Endothelial cell of umbilical vein (primary cell): ENCODE measurements at regions not wholly inside any gene's neighbourhood (a gene's known extent, or its start where the extent isn't known, plus 50 kb on each side); places are given as distances from the start of the nearest gene placed in this dataset.

Experiments
- BruUV-seq: library from RNA; stranded (reverse); fragments of 400-500 nt; replicated peaks from 2 replicates; lab custom pipeline; 2021; lab: Mats Ljungman, UMichigan
- CTCF ChIA-PET: fragments of 300-600, 350-600 bp; sonication (Branson Sonifier 250); formaldehyde crosslinking; loops from one replicate; lab custom pipeline; 2021; ENCODE audit warnings: antibody characterized with exemption, inconsistent platforms; lab: Charles Lee
- POLR2A ChIA-PET: fragments of 300-600, 350-600 bp; sonication (Branson Sonifier 250); formaldehyde crosslinking; loops from one replicate; lab custom pipeline; 2021; ENCODE audit warnings: antibody characterized with exemption, inconsistent platforms; lab: Charles Lee
- DNase-seq: peaks from one replicate; pipeline ENCODE4 v3.0.0-alpha.2; 2011; ENCODE audit warnings: low read depth, low spot score
- FAIRE-seq: peaks from 2 replicates; lab custom pipeline; 2011; peaks lifted over from hg19 to GRCh38; lab: Jason Lieb, UNC
- H2AFZ ChIP-seq: 2 replicates; pipeline ENCODE4 v1.6.0; 2012; ENCODE audit warnings: low read depth, low read length, control low read depth, inconsistent platforms
- H3K27ac ChIP-seq: 2 replicates; pipeline ENCODE4 v1.5.1; 2011; ENCODE audit warnings: low read depth, mild to moderate bottlenecking, control low read depth, low read length, moderate library complexity; ENCODE audit not compliant: insufficient read depth
- H3K27me3 ChIP-seq, 2 experiments: 2 replicates each; pipeline versions ENCODE4 v1.6.0 to v1.6.1; 2011; ENCODE audit warnings: low read length in 2 of 2, mixed read lengths in 1 of 2; ENCODE audit not compliant: control insufficient read depth in 2 of 2, insufficient read depth in 2 of 2
- H3K36me3 ChIP-seq, 2 experiments: 2 replicates in 1 of 2; 3 replicates in 1 of 2; pipeline ENCODE4 v1.5.1; 2011; ENCODE audit warnings: low read length in 2 of 2, mild to moderate bottlenecking in 1 of 2, moderate library complexity in 1 of 2; ENCODE audit not compliant: control insufficient read depth in 2 of 2, insufficient read depth in 2 of 2; ENCODE audit errors: extremely low read depth in 1 of 2
- H3K4me1 ChIP-seq: 3 replicates; pipeline ENCODE4 v1.5.1; 2011; ENCODE audit warnings: mild to moderate bottlenecking, low read length; ENCODE audit not compliant: control insufficient read depth, insufficient read depth; ENCODE audit errors: extremely low read depth
- H3K4me2 ChIP-seq: 2 replicates; pipeline ENCODE4 v1.6.1; 2011; ENCODE audit warnings: low read length, control low read depth, mixed read lengths; ENCODE audit not compliant: insufficient read depth
- H3K4me3 ChIP-seq, 3 experiments: fragments of 200-600 bp in 1 of 3; sonication (generic), shearing (Covaris generic) in 1 of 3; replicated peaks in 1 of 3; 2 replicates each; pipeline ENCODE4 v1.5.1; 2011 to 2016; ENCODE audit warnings: control low read depth in 3 of 3, low read length in 3 of 3, mild to moderate bottlenecking in 2 of 3, inconsistent platforms in 1 of 3, low read depth in 1 of 3, moderate library complexity in 1 of 3; ENCODE audit not compliant: insufficient read depth in 1 of 3
- H3K79me2 ChIP-seq: 2 replicates; pipeline ENCODE4 v1.6.0; 2012; ENCODE audit warnings: low read length, inconsistent platforms; ENCODE audit not compliant: control insufficient read depth, insufficient read depth
- H3K9ac ChIP-seq: replicated peaks from 2 replicates; pipeline ENCODE3; 2011; ENCODE audit warnings: low read length, control low read depth; ENCODE audit not compliant: insufficient read depth; ENCODE audit errors: extremely low read depth
- H3K9me1 ChIP-seq: replicated peaks from 3 replicates; pipeline ENCODE4 v1.6.0; 2011; ENCODE audit warnings: mild to moderate bottlenecking, low read length; ENCODE audit not compliant: control insufficient read depth, insufficient read depth; ENCODE audit errors: extremely low read depth
- H3K9me3 ChIP-seq: replicated peaks from 2 replicates; pipeline ENCODE4 v1.5.1; 2012; ENCODE audit warnings: low read length, inconsistent platforms; ENCODE audit not compliant: control insufficient read depth, insufficient read depth
- H4K20me1 ChIP-seq: replicated peaks from 2 replicates; pipeline ENCODE3; 2011; ENCODE audit warnings: mild to moderate bottlenecking, low read length; ENCODE audit not compliant: control insufficient read depth, insufficient read depth; ENCODE audit errors: extremely low read depth
- CTCF ChIP-seq, 2 donors: IDR thresholded peaks; 1 replicate in 1 of 2; 2 replicates in 1 of 2; pipeline ENCODE4 v1.5.1; 2011; ENCODE audit warnings: low read length in 2 of 2, mild to moderate bottlenecking in 2 of 2, moderate library complexity in 2 of 2, control low read depth in 1 of 2, inconsistent platforms in 1 of 2, low read depth in 1 of 2; ENCODE audit not compliant: insufficient read depth in 1 of 2; ENCODE audit errors: extremely low read depth in 1 of 2
- EZH2 ChIP-seq: IDR thresholded peaks from 2 replicates; pipeline ENCODE4 v1.6.1; 2012; ENCODE audit warnings: borderline replicate concordance, low read depth, mild to moderate bottlenecking, moderate library complexity, low read length, inconsistent platforms; ENCODE audit not compliant: severe bottlenecking
- FOS ChIP-seq: IDR thresholded peaks from 2 replicates; pipeline ENCODE4 v1.6.1; 2011; ENCODE audit warnings: mild to moderate bottlenecking, low read length, moderate library complexity, borderline replicate concordance; ENCODE audit not compliant: insufficient read depth
- GATA2 ChIP-seq: IDR thresholded peaks from 2 replicates; pipeline ENCODE4 v1.7.0; 2011; ENCODE audit warnings: low read depth, mild to moderate bottlenecking, moderate library complexity, mixed read lengths, low read length; ENCODE audit not compliant: insufficient read length, insufficient read depth
- JUN ChIP-seq: IDR thresholded peaks from 2 replicates; pipeline ENCODE4 v1.6.1; 2011; ENCODE audit warnings: borderline replicate concordance, low read depth; ENCODE audit not compliant: insufficient read length, insufficient read depth
- MAX ChIP-seq: IDR thresholded peaks from 2 replicates; pipeline ENCODE4 v1.6.1; 2011; ENCODE audit not compliant: insufficient read depth, insufficient read length
- MYC ChIP-seq: IDR thresholded peaks from one replicate; pipeline ENCODE4 v1.6.1; 2011; ENCODE audit warnings: mild to moderate bottlenecking, low read depth, low read length
- POLR2A ChIP-seq: IDR thresholded peaks from 2 replicates; pipeline ENCODE4 v1.6.1; 2012; ENCODE audit warnings: low read depth, mild to moderate bottlenecking, control low read depth, low read length
- POLR2AphosphoS5 ChIP-seq: IDR thresholded peaks from 2 replicates; pipeline ENCODE4 v1.6.1; 2012; ENCODE audit warnings: low read depth, mild to moderate bottlenecking, control low read depth, low read length, moderate library complexity; ENCODE audit not compliant: insufficient read depth
- dilution Hi-C: fragments of 300-500 bp; cut with MboI; formaldehyde crosslinking; loops from one replicate; pipeline ENCODE4 v1.15.0; 2019; ENCODE audit warnings: low sequenced_read_pairs; ENCODE audit not compliant: extremely low pct_ligation_motif_present
- intact Hi-C: fragments of 100-400 bp; cut with micrococcal nuclease; formaldehyde crosslinking; loops from one replicate; pipeline ENCODE4 v1.10.0; 2022

GRCh38 chrX:39527025-39527424 lies 570.7 kb downstream of the BCOR start:
- Histone ChIP-seq H3K27ac (no peak overlapping the region), H3K9me1 (no peaks in the 10 kb centered on the region), H3K4me2 (no peak overlapping the region), H3K4me3 (no peak overlapping the region), H3K27me3 (peaks cover 0 to 1% of the 10 kb centered on the region in 2 experiments), H3K79me2 (no peaks in the 10 kb centered on the region), H3K4me1 (no peaks in the 10 kb centered on the region), H3K9ac (no peak overlapping the region), H2AFZ (no peak overlapping the region), H4K20me1 (no peaks in the 10 kb centered on the region), H3K36me3 (no peaks in the 10 kb centered on the region), H3K9me3 (no peaks in the 10 kb centered on the region)
- POLR2A ChIA-PET, result no interaction called here
- no peak for FAIRE-seq
- CTCF ChIA-PET, result no interaction called here
- no peak for DNase-seq
- TF ChIP-seq EZH2 (no peak), CTCF (IDR thresholded peaks at IDR 0.05; ENCODE audit: extremely low read depth in 1 of 2, insufficient read depth in 1 of 2, low read depth in 1 of 2, low read length in 2 of 2) (no peak), GATA2 (no peak), MAX (no peak), POLR2AphosphoS5 (no peak), JUN (no peak), MYC (no peak), FOS (no peak), POLR2A (no peak)
- dilution Hi-C loops, result no loop called here
- intact Hi-C loops, result no loop called here
- no TSS peak for BruUV-seq
